A673 (cell line): ENCODE measurements at regions not wholly inside any gene's neighbourhood (a gene's known extent, or its start where the extent isn't known, plus 50 kb on each side); places are given as distances from the start of the nearest gene placed in this dataset.

ENCODE experiments used
- EZH2 ChIP-seq: fragments of 200-600 bp; sonication (generic); IDR thresholded peaks from 2 replicates; pipeline ENCODE4 v1.6.1; 2017; ENCODE audit warnings: borderline replicate concordance, low read depth, mild to moderate bottlenecking, mixed read lengths, antibody characterized with exemption, low read length; ENCODE audit not compliant: poor library complexity, severe bottlenecking
- TF ChIP-seq, protein P1 (sequence below): fragments of 300-800, 200-600 bp; sonication (generic); conservative IDR thresholded peaks from 2 replicates; pipeline ENCODE4 v1.5.1; 2017; ENCODE audit warnings: low read depth, mild to moderate bottlenecking, antibody characterized with exemption, low read length, moderate library complexity, mixed read lengths

DNA sequence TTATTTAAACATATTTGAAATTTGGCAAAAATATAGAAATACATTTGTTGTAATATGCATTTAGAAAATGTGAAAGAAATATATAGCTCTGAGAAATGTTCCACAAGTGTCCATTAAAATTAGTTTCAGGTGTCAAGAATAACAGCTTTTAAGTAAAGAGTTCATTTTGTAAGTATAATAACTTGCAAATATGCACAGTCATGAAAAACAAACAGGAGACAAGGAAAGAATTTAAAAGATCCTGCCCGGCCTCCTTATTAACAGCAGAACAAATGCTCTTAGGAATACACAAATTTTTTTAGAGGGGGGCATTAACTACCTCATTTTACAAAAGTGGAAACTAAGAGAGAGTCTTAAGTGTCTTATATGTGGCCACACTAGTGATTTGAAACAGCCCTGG is 77.7 kb upstream of the DBX2 start:
- TF ChIP-seq EZH2 = no peak
- TF ChIP-seq, protein P1, sequence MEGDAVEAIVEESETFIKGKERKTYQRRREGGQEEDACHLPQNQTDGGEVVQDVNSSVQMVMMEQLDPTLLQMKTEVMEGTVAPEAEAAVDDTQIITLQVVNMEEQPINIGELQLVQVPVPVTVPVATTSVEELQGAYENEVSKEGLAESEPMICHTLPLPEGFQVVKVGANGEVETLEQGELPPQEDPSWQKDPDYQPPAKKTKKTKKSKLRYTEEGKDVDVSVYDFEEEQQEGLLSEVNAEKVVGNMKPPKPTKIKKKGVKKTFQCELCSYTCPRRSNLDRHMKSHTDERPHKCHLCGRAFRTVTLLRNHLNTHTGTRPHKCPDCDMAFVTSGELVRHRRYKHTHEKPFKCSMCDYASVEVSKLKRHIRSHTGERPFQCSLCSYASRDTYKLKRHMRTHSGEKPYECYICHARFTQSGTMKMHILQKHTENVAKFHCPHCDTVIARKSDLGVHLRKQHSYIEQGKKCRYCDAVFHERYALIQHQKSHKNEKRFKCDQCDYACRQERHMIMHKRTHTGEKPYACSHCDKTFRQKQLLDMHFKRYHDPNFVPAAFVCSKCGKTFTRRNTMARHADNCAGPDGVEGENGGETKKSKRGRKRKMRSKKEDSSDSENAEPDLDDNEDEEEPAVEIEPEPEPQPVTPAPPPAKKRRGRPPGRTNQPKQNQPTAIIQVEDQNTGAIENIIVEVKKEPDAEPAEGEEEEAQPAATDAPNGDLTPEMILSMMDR = no peak
